GM12878 (cell line): ENCODE measurements at regions not wholly inside any gene's neighbourhood (a gene's known extent, or its start where the extent isn't known, plus 50 kb on each side); places are given as distances from the start of the nearest gene placed in this dataset.

ENCODE experiments used
- CBX3 ChIP-seq: fragments of 200-600 bp; sonication (generic); IDR thresholded peaks from 2 replicates; pipeline ENCODE4 v1.6.1; 2016; ENCODE audit warnings: low read depth, borderline replicate concordance
- CHD2 ChIP-seq: IDR thresholded peaks from 2 replicates; pipeline ENCODE4 v1.6.1; 2011; ENCODE audit warnings: low read depth, low read length, improper control_type of control experiment, borderline replicate concordance
- ZBED1 ChIP-seq: IDR thresholded peaks from 2 replicates; pipeline ENCODE4 v1.6.1; 2016; ENCODE audit warnings: borderline replicate concordance
- TF ChIP-seq, protein P1 (sequence below): IDR thresholded peaks from 2 replicates; pipeline ENCODE4 v1.6.1; 2011; ENCODE audit warnings: mild to moderate bottlenecking, low read depth, low read length, moderate library complexity; ENCODE audit not compliant: insufficient replicate concordance
- TF ChIP-seq, protein P2 (sequence below): fragments of 450-650 bp; IDR thresholded peaks from 2 replicates; pipeline ENCODE4 v1.6.1; 2017; ENCODE audit warnings: antibody characterized with exemption, mild to moderate bottlenecking, moderate library complexity
- TF ChIP-seq, protein P3 (sequence below): fragments of 450-650 bp; IDR thresholded peaks from 2 replicates; pipeline ENCODE4 v1.6.1; 2017; ENCODE audit warnings: low read depth, mild to moderate bottlenecking, moderate library complexity
- TF ChIP-seq, protein P4 (sequence below): IDR thresholded peaks from 2 replicates; pipeline ENCODE4 v1.6.1; 2012; ENCODE audit warnings: low read length, inconsistent platforms
- TF ChIP-seq, protein P5 (sequence below): IDR thresholded peaks from 2 replicates; pipeline ENCODE4 v1.6.1; 2011; ENCODE audit warnings: borderline replicate concordance, low read depth, mild to moderate bottlenecking, moderate library complexity, low read length; ENCODE audit not compliant: insufficient read depth, poor library complexity, severe bottlenecking

DNA sequence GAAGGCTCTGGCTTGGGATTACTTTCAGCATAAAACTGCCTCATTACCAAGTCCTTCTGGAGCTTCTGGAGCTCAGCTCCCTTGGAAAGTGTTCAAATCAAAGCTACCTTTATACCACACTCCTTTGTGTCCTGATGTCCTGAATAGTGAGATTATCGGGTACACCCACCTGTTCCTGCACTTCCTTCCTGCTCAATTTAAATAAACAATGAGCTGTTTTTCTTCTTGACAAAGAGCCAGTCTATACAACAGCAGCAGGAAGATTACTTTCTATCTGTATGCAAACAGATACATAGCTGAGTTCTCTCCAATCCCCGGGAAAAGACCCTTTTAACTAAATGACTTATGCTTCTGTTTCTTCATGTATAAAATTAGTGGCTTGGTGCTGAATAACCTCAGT, 258.0 kb upstream of the FMN2 start (continued):
- TF ChIP-seq, protein P1, sequence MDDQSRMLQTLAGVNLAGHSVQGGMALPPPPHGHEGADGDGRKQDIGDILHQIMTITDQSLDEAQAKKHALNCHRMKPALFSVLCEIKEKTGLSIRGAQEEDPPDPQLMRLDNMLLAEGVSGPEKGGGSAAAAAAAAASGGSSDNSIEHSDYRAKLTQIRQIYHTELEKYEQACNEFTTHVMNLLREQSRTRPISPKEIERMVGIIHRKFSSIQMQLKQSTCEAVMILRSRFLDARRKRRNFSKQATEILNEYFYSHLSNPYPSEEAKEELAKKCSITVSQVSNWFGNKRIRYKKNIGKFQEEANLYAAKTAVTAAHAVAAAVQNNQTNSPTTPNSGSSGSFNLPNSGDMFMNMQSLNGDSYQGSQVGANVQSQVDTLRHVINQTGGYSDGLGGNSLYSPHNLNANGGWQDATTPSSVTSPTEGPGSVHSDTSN, result no peak
- TF ChIP-seq, protein P2, sequence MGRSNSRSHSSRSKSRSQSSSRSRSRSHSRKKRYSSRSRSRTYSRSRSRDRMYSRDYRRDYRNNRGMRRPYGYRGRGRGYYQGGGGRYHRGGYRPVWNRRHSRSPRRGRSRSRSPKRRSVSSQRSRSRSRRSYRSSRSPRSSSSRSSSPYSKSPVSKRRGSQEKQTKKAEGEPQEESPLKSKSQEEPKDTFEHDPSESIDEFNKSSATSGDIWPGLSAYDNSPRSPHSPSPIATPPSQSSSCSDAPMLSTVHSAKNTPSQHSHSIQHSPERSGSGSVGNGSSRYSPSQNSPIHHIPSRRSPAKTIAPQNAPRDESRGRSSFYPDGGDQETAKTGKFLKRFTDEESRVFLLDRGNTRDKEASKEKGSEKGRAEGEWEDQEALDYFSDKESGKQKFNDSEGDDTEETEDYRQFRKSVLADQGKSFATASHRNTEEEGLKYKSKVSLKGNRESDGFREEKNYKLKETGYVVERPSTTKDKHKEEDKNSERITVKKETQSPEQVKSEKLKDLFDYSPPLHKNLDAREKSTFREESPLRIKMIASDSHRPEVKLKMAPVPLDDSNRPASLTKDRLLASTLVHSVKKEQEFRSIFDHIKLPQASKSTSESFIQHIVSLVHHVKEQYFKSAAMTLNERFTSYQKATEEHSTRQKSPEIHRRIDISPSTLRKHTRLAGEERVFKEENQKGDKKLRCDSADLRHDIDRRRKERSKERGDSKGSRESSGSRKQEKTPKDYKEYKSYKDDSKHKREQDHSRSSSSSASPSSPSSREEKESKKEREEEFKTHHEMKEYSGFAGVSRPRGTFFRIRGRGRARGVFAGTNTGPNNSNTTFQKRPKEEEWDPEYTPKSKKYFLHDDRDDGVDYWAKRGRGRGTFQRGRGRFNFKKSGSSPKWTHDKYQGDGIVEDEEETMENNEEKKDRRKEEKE, result no peak
- TF ChIP-seq CBX3, result no peak
- no peak for TF ChIP-seq CHD2
- TF ChIP-seq ZBED1, result no peak
- TF ChIP-seq, protein P3, sequence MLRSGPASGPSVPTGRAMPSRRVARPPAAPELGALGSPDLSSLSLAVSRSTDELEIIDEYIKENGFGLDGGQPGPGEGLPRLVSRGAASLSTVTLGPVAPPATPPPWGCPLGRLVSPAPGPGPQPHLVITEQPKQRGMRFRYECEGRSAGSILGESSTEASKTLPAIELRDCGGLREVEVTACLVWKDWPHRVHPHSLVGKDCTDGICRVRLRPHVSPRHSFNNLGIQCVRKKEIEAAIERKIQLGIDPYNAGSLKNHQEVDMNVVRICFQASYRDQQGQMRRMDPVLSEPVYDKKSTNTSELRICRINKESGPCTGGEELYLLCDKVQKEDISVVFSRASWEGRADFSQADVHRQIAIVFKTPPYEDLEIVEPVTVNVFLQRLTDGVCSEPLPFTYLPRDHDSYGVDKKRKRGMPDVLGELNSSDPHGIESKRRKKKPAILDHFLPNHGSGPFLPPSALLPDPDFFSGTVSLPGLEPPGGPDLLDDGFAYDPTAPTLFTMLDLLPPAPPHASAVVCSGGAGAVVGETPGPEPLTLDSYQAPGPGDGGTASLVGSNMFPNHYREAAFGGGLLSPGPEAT, result no peak
- TF ChIP-seq, protein P4, sequence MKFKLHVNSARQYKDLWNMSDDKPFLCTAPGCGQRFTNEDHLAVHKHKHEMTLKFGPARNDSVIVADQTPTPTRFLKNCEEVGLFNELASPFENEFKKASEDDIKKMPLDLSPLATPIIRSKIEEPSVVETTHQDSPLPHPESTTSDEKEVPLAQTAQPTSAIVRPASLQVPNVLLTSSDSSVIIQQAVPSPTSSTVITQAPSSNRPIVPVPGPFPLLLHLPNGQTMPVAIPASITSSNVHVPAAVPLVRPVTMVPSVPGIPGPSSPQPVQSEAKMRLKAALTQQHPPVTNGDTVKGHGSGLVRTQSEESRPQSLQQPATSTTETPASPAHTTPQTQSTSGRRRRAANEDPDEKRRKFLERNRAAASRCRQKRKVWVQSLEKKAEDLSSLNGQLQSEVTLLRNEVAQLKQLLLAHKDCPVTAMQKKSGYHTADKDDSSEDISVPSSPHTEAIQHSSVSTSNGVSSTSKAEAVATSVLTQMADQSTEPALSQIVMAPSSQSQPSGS, result no peak
- TF ChIP-seq, protein P5, sequence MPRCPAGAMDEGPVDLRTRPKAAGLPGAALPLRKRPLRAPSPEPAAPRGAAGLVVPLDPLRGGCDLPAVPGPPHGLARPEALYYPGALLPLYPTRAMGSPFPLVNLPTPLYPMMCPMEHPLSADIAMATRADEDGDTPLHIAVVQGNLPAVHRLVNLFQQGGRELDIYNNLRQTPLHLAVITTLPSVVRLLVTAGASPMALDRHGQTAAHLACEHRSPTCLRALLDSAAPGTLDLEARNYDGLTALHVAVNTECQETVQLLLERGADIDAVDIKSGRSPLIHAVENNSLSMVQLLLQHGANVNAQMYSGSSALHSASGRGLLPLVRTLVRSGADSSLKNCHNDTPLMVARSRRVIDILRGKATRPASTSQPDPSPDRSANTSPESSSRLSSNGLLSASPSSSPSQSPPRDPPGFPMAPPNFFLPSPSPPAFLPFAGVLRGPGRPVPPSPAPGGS, result no peak
